Esophagus muscularis mucosa (tissue), 4 donors: ENCODE measurements at regions not wholly inside any gene's neighbourhood (a gene's known extent, or its start where the extent isn't known, plus 50 kb on each side); places are given as distances from the start of the nearest gene placed in this dataset.

ENCODE experiments used
- DNase-seq: peaks from one replicate; pipeline ENCODE4 v3.0.0-alpha.2; 2017; ENCODE audit errors: extremely low spot score
- H3K27ac ChIP-seq, 4 donors: fragments of 200-600 bp; sonication (generic); replicated peaks in 1 of 4; 1 replicate in 3 of 4; 2 replicates in 1 of 4; pipeline ENCODE4 v1.5.1; 2016 to 2019; ENCODE audit warnings: mild to moderate bottlenecking in 1 of 4
- H3K27me3 ChIP-seq, 4 donors: fragments of 200-600 bp; sonication (generic); one replicate each; pipeline versions ENCODE4 v1.5.1 to v1.6.0; 2016 to 2019
- H3K36me3 ChIP-seq, 4 donors: fragments of 200-600 bp; sonication (generic); one replicate each; pipeline ENCODE4 v1.5.1; 2016 to 2019
- H3K4me1 ChIP-seq, 4 donors: fragments of 200-600 bp; sonication (generic); one replicate each; pipeline ENCODE4 v1.5.1; 2016 to 2019
- H3K4me3 ChIP-seq, 4 donors: fragments of 200-600 bp; sonication (generic); 1 replicate in 2 of 4; 2 replicates in 2 of 4; pipeline ENCODE4 v1.5.1; 2016 to 2019; ENCODE audit warnings: mild to moderate bottlenecking in 4 of 4, moderate library complexity in 1 of 4
- H3K9me3 ChIP-seq, 4 donors: fragments of 200-600 bp; sonication (generic); 1 replicate in 3 of 4; 2 replicates in 1 of 4; pipeline ENCODE4 v1.5.1; 2016 to 2019
- EP300 ChIP-seq: sonication (generic); formaldehyde crosslinking; IDR thresholded peaks from one replicate; pipeline ENCODE4 v1.6.1; 2017; ENCODE audit warnings: antibody characterized with exemption
- POLR2A ChIP-seq: fragments of 450-650 bp; IDR thresholded peaks from one replicate; pipeline ENCODE4 v1.6.1; 2017; ENCODE audit warnings: antibody characterized with exemption, moderate library complexity, mild to moderate bottlenecking, low read depth
- POLR2AphosphoS5 ChIP-seq, 2 donors: sonication (generic); formaldehyde crosslinking; IDR thresholded peaks; one replicate each; pipeline ENCODE4 v1.6.1; 2017; ENCODE audit warnings: antibody characterized with exemption in 2 of 2
- WGBS: methylation state at CpG from one replicate; pipeline ENCODE4 v1.1.5; 2018; 5-methylcytosine and 5-hydroxymethylcytosine counted together
- intact Hi-C: fragments of 100-400 bp; cut with DNase I; formaldehyde crosslinking; loops from one replicate; pipeline ENCODE4 v1.15.1; 2023
- TF ChIP-seq, protein P1 (sequence below), 3 experiments: fragments of 200-600 bp in 2 of 3; fragments of 450-650 bp in 1 of 3; sonication (generic) in 2 of 3; IDR thresholded peaks; one replicate each; pipeline ENCODE4 v1.5.1; 2017 to 2019; ENCODE audit warnings: antibody characterized with exemption in 3 of 3, mild to moderate bottlenecking in 2 of 3, moderate library complexity in 1 of 3

DNA sequence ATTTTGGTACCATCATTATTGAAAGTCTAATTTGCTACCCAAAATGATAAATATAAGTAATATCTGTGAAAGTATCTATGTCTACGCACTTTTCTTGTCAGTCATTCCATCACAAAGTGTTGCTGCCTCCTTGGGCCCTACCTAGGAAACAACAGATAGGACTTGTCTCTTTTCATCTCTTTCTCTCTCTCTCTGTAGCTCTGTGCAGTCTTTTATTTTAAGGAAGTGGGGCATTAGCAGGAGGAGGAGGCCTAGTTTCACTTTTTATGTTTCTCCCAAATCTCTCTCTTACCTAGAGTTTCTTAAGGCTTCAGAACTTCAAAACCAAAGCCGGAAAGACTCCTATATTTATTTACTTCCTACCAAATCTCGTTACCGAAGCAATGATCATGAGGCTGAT, 354.8 kb upstream of the LUZP2 start:
- TF ChIP-seq POLR2A (no peak), POLR2AphosphoS5 (IDR thresholded peaks at IDR 0.05) (no peak), EP300 (no peak)
- TF ChIP-seq, protein P1, sequence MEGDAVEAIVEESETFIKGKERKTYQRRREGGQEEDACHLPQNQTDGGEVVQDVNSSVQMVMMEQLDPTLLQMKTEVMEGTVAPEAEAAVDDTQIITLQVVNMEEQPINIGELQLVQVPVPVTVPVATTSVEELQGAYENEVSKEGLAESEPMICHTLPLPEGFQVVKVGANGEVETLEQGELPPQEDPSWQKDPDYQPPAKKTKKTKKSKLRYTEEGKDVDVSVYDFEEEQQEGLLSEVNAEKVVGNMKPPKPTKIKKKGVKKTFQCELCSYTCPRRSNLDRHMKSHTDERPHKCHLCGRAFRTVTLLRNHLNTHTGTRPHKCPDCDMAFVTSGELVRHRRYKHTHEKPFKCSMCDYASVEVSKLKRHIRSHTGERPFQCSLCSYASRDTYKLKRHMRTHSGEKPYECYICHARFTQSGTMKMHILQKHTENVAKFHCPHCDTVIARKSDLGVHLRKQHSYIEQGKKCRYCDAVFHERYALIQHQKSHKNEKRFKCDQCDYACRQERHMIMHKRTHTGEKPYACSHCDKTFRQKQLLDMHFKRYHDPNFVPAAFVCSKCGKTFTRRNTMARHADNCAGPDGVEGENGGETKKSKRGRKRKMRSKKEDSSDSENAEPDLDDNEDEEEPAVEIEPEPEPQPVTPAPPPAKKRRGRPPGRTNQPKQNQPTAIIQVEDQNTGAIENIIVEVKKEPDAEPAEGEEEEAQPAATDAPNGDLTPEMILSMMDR (IDR thresholded peaks at IDR 0.05): no peak
- 82% methylated on average over 4 of the region's 4 CpGs for WGBS
- intact Hi-C loops: no loop called here
- Histone ChIP-seq H3K36me3 (no peaks in the 10 kb centered on the region), H3K4me3 (no peak overlapping the region), H3K4me1 (no peaks in the 10 kb centered on the region), H3K9me3 (no peaks in the 10 kb centered on the region), H3K27ac (no peak overlapping the region), H3K27me3 (no peaks in the 10 kb centered on the region)
- DNase-seq: no peak

DNA sequence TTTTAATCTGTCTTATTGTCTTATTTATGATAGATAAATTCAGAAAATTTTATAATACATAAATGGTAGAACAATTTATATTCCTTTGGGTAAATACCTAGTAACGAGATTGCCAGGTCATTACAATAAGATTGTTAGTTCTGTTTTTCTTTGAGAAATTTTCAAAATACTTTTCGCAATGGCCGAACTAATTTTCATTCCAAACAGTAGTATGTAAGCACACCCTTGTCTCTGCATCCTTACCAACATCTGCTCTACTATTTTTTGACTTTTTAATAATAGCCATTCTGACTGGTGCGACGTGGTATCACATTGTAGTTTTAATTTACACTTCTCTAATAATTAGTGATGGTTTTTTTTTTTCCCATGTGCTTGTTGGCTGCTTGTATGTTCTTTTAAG, 351.4 kb upstream of the LUZP2 start:
- Histone ChIP-seq H3K27ac (no peak overlapping the region), H3K4me3 (no peak overlapping the region), H3K4me1 (no peaks in the 10 kb centered on the region), H3K27me3 (no peaks in the 10 kb centered on the region), H3K9me3 (no peaks in the 10 kb centered on the region), H3K36me3 (no peaks in the 10 kb centered on the region)
- WGBS: 66% methylated on average over 5 of the region's 5 CpGs
- intact Hi-C loops: no loop called here
- TF ChIP-seq, protein P1 (IDR thresholded peaks at IDR 0.05): no peak
- no peak for TF ChIP-seq POLR2AphosphoS5 (IDR thresholded peaks at IDR 0.05)
- TF ChIP-seq POLR2A: no peak
- DNase-seq: no peak

DNA sequence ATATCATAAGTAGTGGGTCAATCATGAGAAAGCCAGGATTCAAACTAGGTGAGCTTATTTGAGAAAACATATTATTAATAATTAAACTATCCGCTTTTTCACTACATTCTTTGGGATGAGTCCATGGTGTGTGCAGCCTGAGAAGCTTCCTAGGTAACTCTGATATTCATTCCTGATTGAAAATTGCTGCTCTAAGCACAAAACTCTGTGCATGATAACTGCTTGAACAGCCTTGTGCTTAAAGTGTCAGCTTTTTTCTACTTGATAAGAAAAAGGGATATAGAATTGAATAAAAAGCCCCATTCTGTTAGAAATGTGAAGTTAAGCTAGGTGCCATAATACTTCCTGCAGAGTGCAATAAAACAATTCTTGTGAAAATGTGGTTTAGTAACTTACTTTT, 343.5 kb upstream of the LUZP2 start:
- Histone ChIP-seq H3K4me3 (no peak overlapping the region), H3K4me1 (no peaks in the 10 kb centered on the region), H3K27ac (no peak overlapping the region), H3K27me3 (no peaks in the 10 kb centered on the region), H3K36me3 (no peaks in the 10 kb centered on the region), H3K9me3 (no peaks in the 10 kb centered on the region)
- intact Hi-C loops: no loop called here
- 83% methylated on average over 1 of the region's 1 CpG for WGBS
- TF ChIP-seq, protein P1 (IDR thresholded peaks at IDR 0.05): no peak
- TF ChIP-seq POLR2A: no peak
- no peak for TF ChIP-seq EP300
- TF ChIP-seq POLR2AphosphoS5 (IDR thresholded peaks at IDR 0.05): no peak
- DNase-seq: no peak

DNA sequence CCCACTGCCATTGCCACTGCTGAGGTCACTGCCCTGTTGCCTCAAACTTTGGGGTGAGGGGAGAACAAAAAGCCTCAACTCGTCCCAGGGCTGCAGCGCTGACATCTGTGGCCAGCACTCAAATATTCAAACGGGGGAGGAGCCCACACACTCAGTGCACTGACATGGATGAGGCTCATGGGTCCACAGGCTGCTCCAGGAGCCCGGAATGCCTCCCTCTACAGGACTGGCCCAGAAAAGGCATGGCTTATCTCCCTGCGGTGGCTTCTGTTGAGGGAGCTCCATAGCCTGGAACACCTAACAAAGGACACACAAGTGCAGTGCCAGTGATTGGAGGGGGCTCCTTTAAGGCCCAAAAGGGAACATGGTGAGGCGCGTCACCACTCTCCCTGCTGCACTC, 341.1 kb upstream of the LUZP2 start:
- DNase-seq: no peak
- Histone ChIP-seq H3K27me3 (no peaks in the 10 kb centered on the region), H3K4me3 (no peak overlapping the region), H3K27ac (no peak overlapping the region), H3K4me1 (no peaks in the 10 kb centered on the region), H3K9me3 (no peaks in the 10 kb centered on the region), H3K36me3 (no peaks in the 10 kb centered on the region)
- WGBS: 93% methylated on average over 6 of the region's 7 CpGs
- intact Hi-C loops: no loop called here
- TF ChIP-seq POLR2A: no peak

DNA sequence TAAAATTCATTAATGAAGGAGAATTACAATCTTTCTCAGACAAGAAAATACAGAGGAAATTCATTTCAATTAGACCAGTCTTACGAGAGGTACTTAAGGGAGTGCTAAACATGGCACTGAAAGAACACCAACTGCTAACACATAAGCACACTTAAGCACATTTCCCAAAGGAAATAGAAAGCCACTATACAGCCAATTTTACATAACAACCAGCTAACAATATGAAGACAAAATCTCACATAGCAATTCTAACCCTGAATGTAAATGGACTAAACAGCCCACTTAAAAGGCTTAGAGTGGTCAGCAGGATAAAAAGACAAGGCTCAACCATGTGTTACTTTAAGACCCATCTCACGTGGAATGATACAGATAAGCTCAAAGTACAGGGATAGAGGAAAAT, 339.5 kb upstream of the LUZP2 start:
- 46% methylated on average over 2 of the region's 2 CpGs for WGBS
- no peak for DNase-seq
- Histone ChIP-seq H3K27me3 (no peaks in the 10 kb centered on the region), H3K9me3 (no peaks in the 10 kb centered on the region), H3K4me3 (no peak overlapping the region), H3K36me3 (no peaks in the 10 kb centered on the region), H3K27ac (no peak overlapping the region), H3K4me1 (no peaks in the 10 kb centered on the region)
- intact Hi-C loops: no loop called here
- TF ChIP-seq POLR2AphosphoS5 (IDR thresholded peaks at IDR 0.05) (no peak), EP300 (no peak), POLR2A (no peak)
- TF ChIP-seq, protein P1 (IDR thresholded peaks at IDR 0.05): no peak
